B cell (primary cell): ENCODE measurements at regions not wholly inside any gene's neighbourhood (a gene's known extent, or its start where the extent isn't known, plus 50 kb on each side); places are given as distances from the start of the nearest gene placed in this dataset.

ENCODE experiments used
- ATAC-seq: fragments of 200-7000 bp; cut with Tn5 transposase; one replicate; pipeline ENCODE4 v1.10.0; 2021; ENCODE audit warnings: low read depth, mild to moderate bottlenecking, moderate number of reproducible peaks, moderate library complexity
- CTCF ChIA-PET: fragments of 350-600 bp; sonication (Branson Sonifier 250); formaldehyde crosslinking; loops from one replicate; lab custom pipeline; 2021; ENCODE audit warnings: antibody characterized with exemption, inconsistent platforms; lab: Charles Lee
- POLR2A ChIA-PET: fragments of 350-600 bp; sonication (Branson Sonifier 250); formaldehyde crosslinking; loops from one replicate; lab custom pipeline; 2021; ENCODE audit warnings: antibody characterized with exemption; lab: Charles Lee
- DNase-seq: peaks from one replicate; pipeline ENCODE4 v3.0.0; 2013
- H2AFZ ChIP-seq: 2 replicates; pipeline ENCODE4 v1.6.1; 2012; ENCODE audit warnings: mild to moderate bottlenecking, low read depth, low read length; ENCODE audit not compliant: insufficient read depth, poor library complexity, severe bottlenecking
- H3K27ac ChIP-seq, 2 donors: 1 replicate in 1 of 2; 2 replicates in 1 of 2; pipeline ENCODE4 v1.5.1; 2012 to 2013; ENCODE audit warnings: low read length in 2 of 2, mild to moderate bottlenecking in 2 of 2, moderate library complexity in 1 of 2
- H3K27me3 ChIP-seq, 4 experiments: fragments of 200-600 bp in 1 of 4; sonication (generic) in 1 of 4; replicated peaks in 1 of 4; 1 replicate in 2 of 4; 2 replicates in 2 of 4; pipeline versions ENCODE4 v1.6.1 to v1.7.0; 2013 to 2016; ENCODE audit warnings: low read length in 3 of 4, mild to moderate bottlenecking in 2 of 4, mixed read lengths in 1 of 4, moderate library complexity in 1 of 4; ENCODE audit not compliant: insufficient read depth in 4 of 4, control insufficient read depth in 3 of 4; ENCODE audit errors: control extremely low read depth in 1 of 4
- H3K36me3 ChIP-seq, 2 experiments: replicated peaks in 1 of 2; 1 replicate in 1 of 2; 2 replicates in 1 of 2; pipeline versions ENCODE4 v1.6.1 to v1.7.1; 2013; ENCODE audit warnings: low read length in 1 of 2; ENCODE audit not compliant: insufficient read depth in 2 of 2, control insufficient read depth in 1 of 2; ENCODE audit errors: control extremely low read depth in 1 of 2, extremely low read depth in 1 of 2
- H3K4me1 ChIP-seq, 2 donors: fragments of 200-600 bp in 1 of 2; sonication (generic) in 1 of 2; 1 replicate in 1 of 2; 2 replicates in 1 of 2; pipeline versions ENCODE4 v1.5.1 to v1.6.1; 2013 to 2017; ENCODE audit warnings: low read length in 2 of 2; ENCODE audit not compliant: control insufficient read depth in 2 of 2, insufficient read depth in 2 of 2
- H3K4me2 ChIP-seq: replicated peaks from 2 replicates; pipeline ENCODE3; 2012; ENCODE audit warnings: mild to moderate bottlenecking, low read depth, low read length; ENCODE audit not compliant: poor library complexity, severe bottlenecking
- H3K4me3 ChIP-seq, 5 experiments: fragments of 200-600 bp in 1 of 5; sonication (generic) in 1 of 5; 1 replicate in 3 of 5; 2 replicates in 2 of 5; pipeline versions ENCODE4 v1.5.1 to v1.7.0; 2011 to 2016; ENCODE audit warnings: low read length in 4 of 5, mild to moderate bottlenecking in 4 of 5, low read depth in 2 of 5, control low read depth in 1 of 5, moderate library complexity in 1 of 5; ENCODE audit not compliant: insufficient read depth in 1 of 5; ENCODE audit errors: control extremely low read depth in 1 of 5, extremely low read depth in 1 of 5
- H3K79me2 ChIP-seq: fragments of 200-600 bp; sonication (generic); one replicate; pipeline ENCODE4 v1.6.0; 2016; ENCODE audit warnings: low read length; ENCODE audit not compliant: control insufficient read depth, insufficient read depth
- H3K9ac ChIP-seq: fragments of 200-600 bp; sonication (generic); 2 replicates; pipeline ENCODE4 v1.6.1; 2017; ENCODE audit warnings: mild to moderate bottlenecking, low read length, moderate library complexity
- H3K9me3 ChIP-seq, 3 donors: one replicate each; pipeline versions ENCODE4 v1.6.1 to v1.7.1; 2013; ENCODE audit warnings: low read length in 2 of 3; ENCODE audit not compliant: control insufficient read depth in 2 of 3, insufficient read depth in 1 of 3; ENCODE audit errors: control extremely low read depth in 1 of 3
- H4K20me1 ChIP-seq: 2 replicates; pipeline ENCODE4 v1.6.0; 2012; ENCODE audit warnings: mild to moderate bottlenecking, low read length; ENCODE audit not compliant: insufficient read depth, control insufficient read depth, poor library complexity, severe bottlenecking
- H3K27ac Mint-ChIP-seq: one replicate; pipeline ENCODE4 v1.8.0; 2021; ENCODE audit warnings: mixed read lengths
- H3K27me3 Mint-ChIP-seq: one replicate; pipeline ENCODE4 v1.8.0; 2021; ENCODE audit warnings: mixed read lengths
- H3K4me1 Mint-ChIP-seq: one replicate; pipeline ENCODE4 v1.8.0; 2021; ENCODE audit warnings: mixed read lengths
- H3K4me3 Mint-ChIP-seq: one replicate; pipeline ENCODE4 v1.8.0; 2021; ENCODE audit warnings: mixed read lengths
- H3K9me3 Mint-ChIP-seq: one replicate; pipeline ENCODE4 v1.8.0; 2022; ENCODE audit warnings: mixed read lengths; ENCODE audit not compliant: insufficient read depth
- CTCF ChIP-seq: fragments of 200-600 bp; IDR thresholded peaks from one replicate; pipeline ENCODE4 v1.8.0; 2022; ENCODE audit warnings: antibody characterized with exemption, mild to moderate bottlenecking
- EZH2 ChIP-seq: IDR thresholded peaks from 2 replicates; pipeline ENCODE4 v1.6.1; 2012; ENCODE audit warnings: borderline replicate concordance, low read depth, mild to moderate bottlenecking, moderate library complexity, low read length; ENCODE audit not compliant: insufficient read depth, poor library complexity, severe bottlenecking
- WGBS: methylation state at CpG from one replicate; pipeline ENCODE4 v1.1.5; 2013; ENCODE audit warnings: missing lambda C conversion rate; ENCODE audit not compliant: insufficient coverage; 5-methylcytosine and 5-hydroxymethylcytosine counted together
- intact Hi-C: fragments of 100-400 bp; cut with micrococcal nuclease; formaldehyde crosslinking; loops from one replicate; pipeline ENCODE4 v1.10.0; 2022

- H3K4me3 ChIP-seq: no peak overlapping the region
- ATAC-seq (no peak), DNase-seq (no peak)
- no peak overlapping the region for H3K27ac ChIP-seq
- TF ChIP-seq CTCF (no peak), EZH2 (no peak)
- H2AFZ ChIP-seq: no peak overlapping the region
- H4K20me1 ChIP-seq: no peaks in the 10 kb centered on the region
- H3K9me3 Mint-ChIP-seq: no peaks in the 10 kb centered on the region
- no peak overlapping the region for H3K27ac Mint-ChIP-seq
- intact Hi-C loops: no loop called here
- H3K27me3 Mint-ChIP-seq: peaks cover 5% of the 10 kb centered on the region
- WGBS: 76% methylated on average over 3 of the region's 3 CpGs
- H3K4me3 Mint-ChIP-seq: no peak overlapping the region
- CTCF ChIA-PET: no interaction called here
- POLR2A ChIA-PET: no interaction called here
- H3K4me1 ChIP-seq: no peaks in the 10 kb centered on the region
- peaks cover 0 to 14% (median 0%) of the 10 kb centered on the region in 3 donors for H3K9me3 ChIP-seq
- no peak overlapping the region for H3K4me2 ChIP-seq
- no peaks in the 10 kb centered on the region for H3K79me2 ChIP-seq
- H3K4me1 Mint-ChIP-seq: no peaks in the 10 kb centered on the region
- H3K36me3 ChIP-seq: no peaks in the 10 kb centered on the region
- no peaks in the 10 kb centered on the region for H3K27me3 ChIP-seq
- no peak overlapping the region for H3K9ac ChIP-seq
These were observed 619.9 kb downstream of the KIF4B start for GRCh38 chr5:155633338-155633957.

- H2AFZ ChIP-seq: no peak overlapping the region
- H3K36me3 ChIP-seq: no peaks in the 10 kb centered on the region
- H3K4me2 ChIP-seq: no peak overlapping the region
- no peaks in the 10 kb centered on the region for H3K4me1 ChIP-seq
- POLR2A ChIA-PET: no interaction called here
- TF ChIP-seq CTCF: no peak
- no CpG with 5 or more reads among the region's 2 CpGs for WGBS
- H3K9me3 Mint-ChIP-seq: no peaks in the 10 kb centered on the region
- H4K20me1 ChIP-seq: no peaks in the 10 kb centered on the region
- H3K27me3 ChIP-seq: no peaks in the 10 kb centered on the region
- H3K79me2 ChIP-seq: no peaks in the 10 kb centered on the region
- no peak overlapping the region for H3K27ac Mint-ChIP-seq
- no peak overlapping the region for H3K27ac ChIP-seq
- no peak overlapping the region for H3K4me3 Mint-ChIP-seq
- CTCF ChIA-PET: no interaction called here
- H3K9ac ChIP-seq: no peak overlapping the region
- DNase-seq (no peak), ATAC-seq (no peak)
- no peaks in the 10 kb centered on the region for H3K4me1 Mint-ChIP-seq
- H3K27me3 Mint-ChIP-seq: no peaks in the 10 kb centered on the region
- no peaks in the 10 kb centered on the region for H3K9me3 ChIP-seq
- intact Hi-C loops: no loop called here
- H3K4me3 ChIP-seq: no peak overlapping the region
These were observed 636.1 kb downstream of the KIF4B start for GRCh38 chr5:155649666-155650065.
